Aorta (tissue), 5 donors: ENCODE measurements at regions not wholly inside any gene's neighbourhood (a gene's known extent, or its start where the extent isn't known, plus 50 kb on each side); places are given as distances from the start of the nearest gene placed in this dataset.

Experiments
- ATAC-seq: fragments of 200-7000 bp; cut with Tn5 transposase; one replicate; pipeline ENCODE4 v1.9.1; 2022; ENCODE audit warnings: moderate library complexity; ENCODE audit not compliant: low FRiP score
- DNase-seq, 2 donors: peaks; one replicate each; pipeline ENCODE4 v3.0.0-alpha.2; 2020
- H3K27ac ChIP-seq, 2 donors: one replicate each; pipeline ENCODE4 v1.5.1; 2013; ENCODE audit warnings: low read length in 2 of 2, mild to moderate bottlenecking in 2 of 2, moderate library complexity in 2 of 2, control low read depth in 1 of 2, inconsistent platforms in 1 of 2, low read depth in 1 of 2
- H3K27me3 ChIP-seq, 2 donors: one replicate each; pipeline ENCODE4 v1.6.1; 2013; ENCODE audit warnings: control low read depth in 1 of 2, low read length in 1 of 2, mild to moderate bottlenecking in 1 of 2, moderate library complexity in 1 of 2; ENCODE audit not compliant: insufficient read depth in 2 of 2, control insufficient read depth in 1 of 2
- H3K36me3 ChIP-seq, 2 donors: one replicate each; pipeline ENCODE4 v1.6.1; 2013; ENCODE audit warnings: control low read depth in 1 of 2, low read length in 1 of 2, mild to moderate bottlenecking in 1 of 2; ENCODE audit not compliant: insufficient read depth in 2 of 2, control insufficient read depth in 1 of 2
- H3K4me1 ChIP-seq, 2 donors: one replicate each; pipeline ENCODE4 v1.6.1; 2013; ENCODE audit warnings: low read length in 2 of 2, control low read depth in 1 of 2, mild to moderate bottlenecking in 1 of 2, moderate library complexity in 1 of 2; ENCODE audit not compliant: insufficient read depth in 2 of 2, control insufficient read depth in 1 of 2
- H3K4me3 ChIP-seq, 2 donors: one replicate each; pipeline ENCODE4 v1.5.1; 2013; ENCODE audit warnings: low read length in 2 of 2, control low read depth in 1 of 2, mild to moderate bottlenecking in 1 of 2
- H3K9me3 ChIP-seq: one replicate; pipeline ENCODE4 v1.6.1; 2013; ENCODE audit warnings: mild to moderate bottlenecking, low read length; ENCODE audit not compliant: control insufficient read depth
- WGBS, 2 donors: extraction: QIAGEN DNeasy Blood & Tissue Kit; methylation state at CpG; one replicate each; pipeline ENCODE4 v1.1.7; 2013; 5-methylcytosine and 5-hydroxymethylcytosine counted together
- intact Hi-C, 2 donors: fragments of 100-400 bp; cut with DNase I; formaldehyde crosslinking; loops; one replicate each; pipeline versions ENCODE4 v1.14.2 to v1.15.0; 2022
- donor health status: healthy with polysubstance abuse.
- donor health status: Bipolar disorder and iron deficiency.
- donor health status: DM: no; HTN: no; CAD: no.
- donor health status: DM: no; HTN: no; CAD: no.
- donor health status: DM: yes; HTN: yes; CAD: no.

DNA sequence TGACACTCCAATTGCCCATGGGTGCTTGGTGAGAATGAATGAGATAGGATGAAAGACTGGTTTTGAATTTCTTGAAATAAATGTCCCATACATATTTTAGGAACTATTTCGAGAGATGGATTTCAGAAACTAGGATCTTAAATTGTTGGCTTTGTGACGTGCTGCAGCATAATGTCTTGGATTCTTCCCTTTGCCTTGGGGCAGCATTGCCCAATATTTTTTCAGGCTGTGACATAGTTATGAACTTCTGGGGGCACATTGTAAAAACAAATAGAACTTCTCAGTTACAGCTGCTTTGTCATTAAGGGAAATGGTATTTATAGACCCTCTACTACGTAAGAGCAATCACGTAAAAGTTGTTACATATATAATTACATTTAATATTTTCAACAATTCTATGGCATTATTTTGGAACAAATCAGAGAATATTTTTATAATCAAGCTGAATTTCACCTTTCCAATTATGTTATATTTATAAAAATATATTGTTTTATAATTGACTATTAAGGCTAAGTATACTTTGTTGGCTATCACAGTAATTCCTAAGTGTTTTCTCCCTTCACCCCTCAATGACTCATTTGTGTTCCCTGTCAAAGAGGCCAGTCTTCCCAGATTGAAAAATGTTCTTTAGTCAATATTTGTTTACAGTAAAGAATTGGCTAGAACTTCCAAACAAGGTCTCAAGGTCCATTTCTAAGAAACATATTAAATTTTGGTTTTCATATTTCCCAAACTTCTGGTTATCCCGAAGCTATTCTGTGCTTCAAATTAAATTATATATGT, 1388.3 kb upstream of the ACO1 start:
- no peak for DNase-seq
- Histone ChIP-seq H3K27me3 (no peaks in the 10 kb centered on the region), H3K27ac (no peak overlapping the region), H3K4me3 (no peak overlapping the region), H3K9me3 (no peaks in the 10 kb centered on the region), H3K36me3 (no peaks in the 10 kb centered on the region), H3K4me1 (no peaks in the 10 kb centered on the region)
- WGBS, 2 donors = 24 to 31% methylated on average over 5 of the region's 5 CpGs
- intact Hi-C loops = no loop called here
- no peak for ATAC-seq

DNA sequence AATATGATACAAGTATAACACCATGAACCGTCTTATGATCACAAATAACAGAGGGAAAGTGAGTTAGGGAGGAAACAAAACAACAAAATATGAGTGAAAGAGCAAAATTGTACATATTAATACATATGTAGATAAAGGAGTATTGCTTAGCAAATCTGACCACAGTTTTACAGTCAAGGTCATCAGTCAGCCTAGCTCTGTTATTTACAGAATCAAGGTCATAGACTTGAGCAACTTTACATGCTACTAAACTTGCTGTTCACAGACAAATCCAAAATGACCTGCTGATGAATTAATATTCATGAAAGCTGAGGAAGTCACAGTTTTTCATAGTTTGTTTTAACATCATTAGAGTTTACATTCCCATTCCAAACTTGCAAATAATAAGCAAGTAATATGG, 1387.7 kb upstream of the ACO1 start:
- Histone ChIP-seq H3K36me3 (no peaks in the 10 kb centered on the region), H3K4me3 (no peak overlapping the region), H3K4me1 (no peaks in the 10 kb centered on the region), H3K9me3 (no peaks in the 10 kb centered on the region), H3K27ac (no peak overlapping the region), H3K27me3 (no peaks in the 10 kb centered on the region)
- WGBS, 2 donors = 49 to 50% methylated on average over 1 of the region's 1 CpG
- ATAC-seq = no peak
- intact Hi-C loops = no loop called here
- DNase-seq = no peak

DNA sequence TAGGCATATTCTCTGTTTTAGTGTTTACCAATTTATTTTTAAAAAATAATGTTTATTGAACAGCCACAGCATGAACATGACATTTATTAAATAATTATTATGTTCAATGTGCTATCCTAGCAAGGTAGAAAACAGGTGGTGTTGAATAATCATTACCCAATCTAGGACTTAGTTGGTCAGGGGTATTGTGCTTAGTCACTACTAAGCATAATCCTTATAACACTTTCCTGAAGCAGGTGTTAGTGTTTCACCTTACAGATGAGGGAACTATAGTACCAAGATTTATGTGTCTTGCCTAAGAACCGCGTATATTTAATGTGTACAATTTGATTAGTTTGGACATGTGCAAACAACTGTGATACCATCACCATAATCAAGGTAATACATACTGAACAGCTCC, 1387.2 kb upstream of the ACO1 start:
- Histone ChIP-seq H3K27ac (no peak overlapping the region), H3K4me3 (no peak overlapping the region), H3K27me3 (no peaks in the 10 kb centered on the region), H3K9me3 (no peaks in the 10 kb centered on the region), H3K4me1 (no peaks in the 10 kb centered on the region), H3K36me3 (no peaks in the 10 kb centered on the region)
- DNase-seq (no peak), ATAC-seq (no peak)
- 23 to 57% methylated on average over 2 of the region's 2 CpGs for WGBS, 2 donors
- intact Hi-C loops = no loop called here

DNA sequence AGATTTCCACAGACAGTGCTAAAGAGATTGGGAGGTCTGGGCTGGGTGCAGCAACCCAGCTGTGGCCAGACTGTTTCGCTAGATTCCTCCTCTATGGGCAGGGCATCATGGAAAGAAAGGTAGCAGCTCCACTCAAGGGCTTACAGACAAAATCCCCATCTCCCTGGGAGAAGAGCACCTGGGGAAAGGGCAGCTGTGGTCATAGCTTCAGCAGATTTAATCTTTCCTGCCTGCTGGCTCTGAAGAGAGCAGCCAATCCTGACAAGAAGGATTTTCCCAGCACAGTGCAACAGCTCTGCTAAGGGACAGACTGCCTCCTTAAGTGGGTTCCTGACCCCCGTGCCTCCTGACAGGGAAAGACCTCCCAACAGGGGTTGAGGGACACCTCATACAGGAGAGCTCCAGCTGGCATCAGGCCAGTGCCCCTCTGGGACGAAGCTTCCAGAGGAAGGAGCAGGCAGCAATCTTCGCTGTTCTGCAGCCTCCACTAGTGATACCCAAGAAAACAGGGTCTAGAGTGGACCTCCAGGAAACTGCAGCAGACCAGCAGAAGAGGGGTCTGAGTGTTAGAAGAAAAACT, 1379.3 kb upstream of the ACO1 start:
- H3K27ac ChIP-seq = no peak overlapping the region
- WGBS, 2 donors = 69 to 74% methylated on average over 4 of the region's 4 CpGs
- intact Hi-C loops = no loop called here
- DNase-seq = no peak
- no peaks in the 10 kb centered on the region for H3K9me3 ChIP-seq
- H3K36me3 ChIP-seq = no peaks in the 10 kb centered on the region
- H3K4me3 ChIP-seq = no peak overlapping the region
- no peaks in the 10 kb centered on the region for H3K4me1 ChIP-seq
- ATAC-seq = no peak
- no peaks in the 10 kb centered on the region for H3K27me3 ChIP-seq

DNA sequence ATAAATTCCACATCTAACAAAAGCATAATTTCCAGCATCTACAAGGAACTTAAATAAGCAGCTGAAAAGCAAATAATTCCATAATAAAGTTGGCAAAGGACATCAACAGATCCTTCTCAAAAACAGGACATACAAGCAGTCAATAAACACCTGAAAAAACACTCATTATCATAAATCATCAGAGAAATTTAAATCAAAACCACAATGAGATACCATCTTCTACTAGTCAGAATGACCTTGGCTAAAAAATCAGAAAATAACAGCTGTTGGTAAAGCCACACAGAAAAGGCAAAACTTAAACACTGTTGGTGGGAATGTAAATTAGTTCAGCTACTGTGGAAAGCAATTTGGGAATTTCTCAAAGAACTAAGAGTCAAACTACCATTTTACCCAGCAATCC, 1371.1 kb upstream of the ACO1 start:
- Histone ChIP-seq H3K27ac (no peak overlapping the region), H3K27me3 (no peaks in the 10 kb centered on the region), H3K4me1 (no peaks in the 10 kb centered on the region), H3K4me3 (no peak overlapping the region), H3K36me3 (no peaks in the 10 kb centered on the region), H3K9me3 (no peaks in the 10 kb centered on the region)
- DNase-seq (no peak), ATAC-seq (no peak)
- intact Hi-C loops = no loop called here

DNA sequence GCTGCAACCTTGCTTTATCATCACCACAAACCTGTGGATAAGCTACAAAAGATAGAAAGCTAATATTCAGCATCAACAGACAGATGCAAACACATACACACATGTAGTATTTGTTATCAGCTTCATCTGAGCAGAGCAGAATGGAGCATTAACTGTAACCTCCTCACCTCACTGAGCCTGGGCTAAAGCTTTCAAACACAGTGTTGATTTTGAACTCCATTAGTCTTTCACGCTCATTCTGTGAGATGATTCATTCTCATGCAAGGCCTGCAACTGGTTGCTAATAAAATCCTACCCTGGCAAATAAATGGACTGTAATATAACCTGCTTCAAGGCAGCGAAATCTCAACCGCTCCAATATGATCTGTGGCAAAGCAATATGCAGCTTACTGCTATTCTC, 1360.6 kb upstream of the ACO1 start:
- intact Hi-C loops = no loop called here
- Histone ChIP-seq H3K36me3 (no peaks in the 10 kb centered on the region), H3K4me1 (no peaks in the 10 kb centered on the region), H3K27me3 (no peaks in the 10 kb centered on the region), H3K9me3 (no peaks in the 10 kb centered on the region), H3K4me3 (no peak overlapping the region), H3K27ac (no peak overlapping the region)
- DNase-seq (no peak), ATAC-seq (no peak)
- 47 to 56% methylated on average over 3 of the region's 3 CpGs for WGBS, 2 donors

DNA sequence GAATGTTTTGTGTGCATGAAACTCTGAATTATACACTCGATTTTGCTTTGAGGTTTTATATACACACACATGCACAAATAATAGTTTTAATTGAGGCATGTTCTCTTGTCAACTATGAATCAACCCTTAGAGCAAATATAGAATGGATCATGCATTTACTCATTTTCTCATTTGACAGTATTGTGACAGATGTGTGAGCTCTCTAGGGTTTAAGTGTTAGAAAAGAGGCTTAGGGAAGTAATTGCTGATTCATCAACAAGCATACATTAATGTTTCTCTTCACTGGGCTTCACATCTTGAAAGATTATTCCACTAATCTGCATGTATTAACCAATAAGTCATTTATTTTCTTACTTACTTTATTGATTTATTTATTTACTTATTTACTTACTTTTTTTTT, 1356.8 kb upstream of the ACO1 start:
- Histone ChIP-seq H3K36me3 (no peaks in the 10 kb centered on the region), H3K27ac (no peak overlapping the region), H3K27me3 (no peaks in the 10 kb centered on the region), H3K4me1 (no peaks in the 10 kb centered on the region), H3K4me3 (no peak overlapping the region), H3K9me3 (no peaks in the 10 kb centered on the region)
- 41 to 67% methylated on average over 1 of the region's 1 CpG for WGBS, 2 donors
- DNase-seq = no peak
- intact Hi-C loops = no loop called here
- ATAC-seq = no peak

DNA sequence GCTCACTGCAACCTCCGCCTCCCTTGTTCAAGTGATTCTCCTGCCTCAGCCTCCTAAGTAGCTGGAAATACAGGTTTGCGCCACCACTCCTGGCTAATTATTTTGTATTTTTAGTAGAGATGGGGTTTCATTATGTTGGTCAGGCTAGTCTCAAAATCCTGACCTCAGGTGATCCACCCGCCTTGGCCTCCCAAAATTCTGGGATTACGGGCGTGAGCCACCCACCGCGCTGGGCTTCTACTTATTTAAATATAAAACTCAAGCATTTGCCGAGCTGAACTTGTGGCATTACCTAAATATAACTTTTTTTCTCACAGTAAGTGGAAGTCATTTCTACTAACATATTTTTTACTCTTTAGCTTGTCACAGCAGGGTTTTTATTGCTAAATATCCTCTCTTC, 1356.3 kb upstream of the ACO1 start:
- H3K4me1 ChIP-seq = no peaks in the 10 kb centered on the region
- DNase-seq (no peak), ATAC-seq (no peak)
- H3K9me3 ChIP-seq = no peaks in the 10 kb centered on the region
- no peaks in the 10 kb centered on the region for H3K27me3 ChIP-seq
- 91 to 93% methylated on average over 8 of the region's 8 CpGs for WGBS, 2 donors
- no peaks in the 10 kb centered on the region for H3K36me3 ChIP-seq
- no peak overlapping the region for H3K27ac ChIP-seq
- intact Hi-C loops = no loop called here
- H3K4me3 ChIP-seq = no peak overlapping the region

DNA sequence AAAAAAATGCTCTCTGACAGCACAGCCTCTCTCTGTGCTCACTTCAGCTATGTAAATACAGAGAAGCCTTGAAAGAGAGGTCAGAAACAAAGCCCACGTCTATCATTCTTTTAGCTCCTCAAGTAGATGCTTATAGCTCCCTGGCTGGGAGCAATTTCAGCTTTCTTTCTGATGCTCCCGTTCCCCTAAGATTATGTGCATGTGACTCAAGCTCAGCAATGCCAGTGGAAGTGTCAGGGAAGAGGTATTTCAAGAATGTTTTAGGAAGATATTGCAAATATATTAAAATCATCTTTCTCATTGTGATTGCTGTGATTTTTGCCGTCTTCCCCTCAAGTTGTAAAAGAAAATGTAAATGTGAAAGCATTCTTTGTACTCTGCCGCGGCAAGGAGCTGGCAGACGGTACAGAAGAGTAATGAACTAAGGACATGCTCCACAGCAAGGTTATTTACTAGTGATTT, 1353.7 kb upstream of the ACO1 start:
- no peak overlapping the region for H3K27ac ChIP-seq
- WGBS, 2 donors = 5% methylated on average over 6 of the region's 6 CpGs
- H3K4me1 ChIP-seq = no peaks in the 10 kb centered on the region
- DNase-seq = no peak
- H3K9me3 ChIP-seq = no peaks in the 10 kb centered on the region
- no peaks in the 10 kb centered on the region for H3K27me3 ChIP-seq
- H3K4me3 ChIP-seq = no peak overlapping the region
- H3K36me3 ChIP-seq = no peaks in the 10 kb centered on the region
- intact Hi-C loops = no loop called here
- no peak for ATAC-seq
